ENCODE measurements at regions not wholly inside any gene's neighbourhood (a gene's known extent, or its start where the extent isn't known, plus 50 kb on each side); places are given as distances from the start of the nearest gene placed in this dataset.

- 89 to 95% methylated on average over 2 of the region's 2 CpGs for WGBS, 2 donors
These were observed 402.3 kb upstream of the SMARCA2 start for GRCh38 chr9:1612886-1613285.

GRCh38 chr9:1617419-1617818 lies 397.7 kb upstream of the SMARCA2 start:
- TF ChIP-seq CTCF (IDR thresholded peaks at IDR 0.05) (no peak), POLR2A (IDR thresholded peaks at IDR 0.05) (no peak)

More at GRCh38 chr9:1612886-1613285, 402.3 kb upstream of the SMARCA2 start:
- Histone ChIP-seq H3K27ac (no peak overlapping the region), H3K36me3 (ENCODE audit: low read depth, missing control alignments) (no peaks in the 10 kb centered on the region), H3K4me3 (no peak overlapping the region), H3K4me1 (no peaks in the 10 kb centered on the region), H3K9me3 (no peaks in the 10 kb centered on the region), H3K27me3 (no peaks in the 10 kb centered on the region)
- DNase-seq, result no peak
- no peak for TF ChIP-seq CTCF (IDR thresholded peaks at IDR 0.05)
- TF ChIP-seq POLR2A (IDR thresholded peaks at IDR 0.05), result no peak
- intact Hi-C loops (cut with DNase I; ENCODE audit: low total_unique reads), result no loop called here

GRCh38 chr9:1619915-1620710 lies 395.0 kb upstream of the SMARCA2 start:
- WGBS, 2 donors, result 71 to 74% methylated on average over 8 of the region's 8 CpGs
- Histone ChIP-seq H3K27ac (no peak overlapping the region), H3K4me3 (no peak overlapping the region), H3K36me3 (ENCODE audit: low read depth, missing control alignments) (no peaks in the 10 kb centered on the region), H3K9me3 (no peaks in the 10 kb centered on the region), H3K4me1 (no peaks in the 10 kb centered on the region), H3K27me3 (no peaks in the 10 kb centered on the region)
- intact Hi-C loops (cut with DNase I; ENCODE audit: low total_unique reads), result no loop called here
- DNase-seq, result no peak
- peak in 1 of 3 experiments; percentile 21 for TF ChIP-seq CTCF (IDR thresholded peaks at IDR 0.05)
- no peak for TF ChIP-seq POLR2A (IDR thresholded peaks at IDR 0.05)

More at GRCh38 chr9:1617419-1617818, 397.7 kb upstream of the SMARCA2 start:
- Histone ChIP-seq H3K27me3 (no peaks in the 10 kb centered on the region), H3K36me3 (ENCODE audit: low read depth, missing control alignments) (no peaks in the 10 kb centered on the region), H3K9me3 (no peaks in the 10 kb centered on the region), H3K4me1 (no peaks in the 10 kb centered on the region), H3K27ac (no peak overlapping the region), H3K4me3 (no peak overlapping the region)
- WGBS, 2 donors, result 72 to 81% methylated on average over 3 of the region's 3 CpGs
- intact Hi-C loops (cut with DNase I; ENCODE audit: low total_unique reads), result no loop called here
- DNase-seq, result no peak

GRCh38 chr9:1637401-1637800 lies 377.7 kb upstream of the SMARCA2 start:
- H3K4me3 ChIP-seq, result no peak overlapping the region
- no peaks in the 10 kb centered on the region for H3K36me3 ChIP-seq (ENCODE audit: low read depth, missing control alignments)
- H3K4me1 ChIP-seq, result no peaks in the 10 kb centered on the region
- H3K9me3 ChIP-seq, result no peaks in the 10 kb centered on the region
- TF ChIP-seq CTCF (IDR thresholded peaks at IDR 0.05) (no peak), POLR2A (IDR thresholded peaks at IDR 0.05) (no peak)
- H3K27ac ChIP-seq, result no peak overlapping the region
- no peak for DNase-seq
- WGBS, 2 donors, result 72 to 80% methylated on average over 2 of the region's 2 CpGs
- no peaks in the 10 kb centered on the region for H3K27me3 ChIP-seq
- intact Hi-C loops (cut with DNase I; ENCODE audit: low total_unique reads), result no loop called here

- DNase-seq, result no peak
- intact Hi-C loops (cut with DNase I; ENCODE audit: low total_unique reads), result no loop called here
These were observed 376.0 kb upstream of the SMARCA2 start for GRCh38 chr9:1639166-1639565.

More at GRCh38 chr9:1639166-1639565, 376.0 kb upstream of the SMARCA2 start:
- Histone ChIP-seq H3K36me3 (ENCODE audit: low read depth, missing control alignments) (no peaks in the 10 kb centered on the region), H3K27me3 (no peaks in the 10 kb centered on the region), H3K4me1 (no peaks in the 10 kb centered on the region), H3K4me3 (no peak overlapping the region), H3K9me3 (no peaks in the 10 kb centered on the region), H3K27ac (no peak overlapping the region)
- TF ChIP-seq POLR2A (IDR thresholded peaks at IDR 0.05), result no peak
- no peak for TF ChIP-seq CTCF (IDR thresholded peaks at IDR 0.05)
- 85 to 88% methylated on average over 5 of the region's 5 CpGs for WGBS, 2 donors

Measured in testis (tissue), 2 donors.